ENCODE measurements at regions not wholly inside any gene's neighbourhood (a gene's known extent, or its start where the extent isn't known, plus 50 kb on each side); places are given as distances from the start of the nearest gene placed in this dataset.

GRCh38 chr6:196543-196942, 95.7 kb upstream of the DUSP22 start:
- Histone ChIP-seq H3K36me3 (ENCODE audit: control insufficient read depth, insufficient read depth, low read length) (no peaks in the 10 kb centered on the region), H3K9ac (ENCODE audit: low read length) (no peak overlapping the region), H3K27ac (ENCODE audit: low read depth, low read length) (peak overlapping the region; percentile 12), H3K4me1 (ENCODE audit: control insufficient read depth, insufficient read depth, low read length) (peaks cover 9% of the 10 kb centered on the region), H3K27me3 (ENCODE audit: control insufficient read depth, insufficient read depth, low read length) (no peaks in the 10 kb centered on the region), H3K4me3 (ENCODE audit: low read length) (no peak overlapping the region)

GRCh38 chr6:203661-204060, 88.6 kb upstream of the DUSP22 start:
- Histone ChIP-seq H3K27ac (ENCODE audit: low read depth, low read length) (no peak overlapping the region), H3K4me1 (ENCODE audit: control insufficient read depth, insufficient read depth, low read length) (no peaks in the 10 kb centered on the region), H3K36me3 (ENCODE audit: control insufficient read depth, insufficient read depth, low read length) (no peaks in the 10 kb centered on the region), H3K27me3 (ENCODE audit: control insufficient read depth, insufficient read depth, low read length) (no peaks in the 10 kb centered on the region), H3K4me3 (ENCODE audit: low read length) (no peak overlapping the region), H3K9ac (ENCODE audit: low read length) (no peak overlapping the region)

- no peak overlapping the region for H3K9ac ChIP-seq (ENCODE audit: low read length)
- no peaks in the 10 kb centered on the region for H3K4me1 ChIP-seq (ENCODE audit: control insufficient read depth, insufficient read depth, low read length)
- H3K27ac ChIP-seq (ENCODE audit: low read depth, low read length): no peak overlapping the region
- H3K27me3 ChIP-seq (ENCODE audit: control insufficient read depth, insufficient read depth, low read length): no peaks in the 10 kb centered on the region
- H3K4me3 ChIP-seq (ENCODE audit: low read length): no peak overlapping the region
- no peaks in the 10 kb centered on the region for H3K36me3 ChIP-seq (ENCODE audit: control insufficient read depth, insufficient read depth, low read length)
Measured at GRCh38 chr6:206264-206663, 86.0 kb upstream of the DUSP22 start.

- Histone ChIP-seq H3K4me3 (ENCODE audit: low read length) (no peak overlapping the region), H3K36me3 (ENCODE audit: control insufficient read depth, insufficient read depth, low read length) (no peaks in the 10 kb centered on the region), H3K4me1 (ENCODE audit: control insufficient read depth, insufficient read depth, low read length) (no peaks in the 10 kb centered on the region)
Measured at GRCh38 chr6:208364-208763, 83.9 kb upstream of the DUSP22 start.

GRCh38 chr6:208938-209337, 83.3 kb upstream of the DUSP22 start:
- Histone ChIP-seq H3K4me3 (ENCODE audit: low read length) (no peak overlapping the region), H3K4me1 (ENCODE audit: control insufficient read depth, insufficient read depth, low read length) (no peaks in the 10 kb centered on the region), H3K9ac (ENCODE audit: low read length) (no peak overlapping the region), H3K27me3 (ENCODE audit: control insufficient read depth, insufficient read depth, low read length) (no peaks in the 10 kb centered on the region), H3K27ac (ENCODE audit: low read depth, low read length) (no peak overlapping the region), H3K36me3 (ENCODE audit: control insufficient read depth, insufficient read depth, low read length) (no peaks in the 10 kb centered on the region)

More at GRCh38 chr6:208364-208763, 83.9 kb upstream of the DUSP22 start:
- Histone ChIP-seq H3K9ac (ENCODE audit: low read length) (no peak overlapping the region), H3K27ac (ENCODE audit: low read depth, low read length) (no peak overlapping the region), H3K27me3 (ENCODE audit: control insufficient read depth, insufficient read depth, low read length) (no peaks in the 10 kb centered on the region)

- Histone ChIP-seq H3K9ac (ENCODE audit: low read length) (no peak overlapping the region), H3K27me3 (ENCODE audit: control insufficient read depth, insufficient read depth, low read length) (no peaks in the 10 kb centered on the region), H3K36me3 (ENCODE audit: control insufficient read depth, insufficient read depth, low read length) (no peaks in the 10 kb centered on the region), H3K4me3 (ENCODE audit: low read length) (no peak overlapping the region), H3K27ac (ENCODE audit: low read depth, low read length) (no peak overlapping the region), H3K4me1 (ENCODE audit: control insufficient read depth, insufficient read depth, low read length) (no peaks in the 10 kb centered on the region)
Measured at GRCh38 chr6:209432-210103, 82.7 kb upstream of the DUSP22 start.

- Histone ChIP-seq H3K9ac (ENCODE audit: low read length) (no peak overlapping the region), H3K36me3 (ENCODE audit: control insufficient read depth, insufficient read depth, low read length) (no peaks in the 10 kb centered on the region), H3K4me3 (ENCODE audit: low read length) (no peak overlapping the region), H3K27me3 (ENCODE audit: control insufficient read depth, insufficient read depth, low read length) (no peaks in the 10 kb centered on the region), H3K4me1 (ENCODE audit: control insufficient read depth, insufficient read depth, low read length) (no peaks in the 10 kb centered on the region), H3K27ac (ENCODE audit: low read depth, low read length) (no peak overlapping the region)
Measured at GRCh38 chr6:210104-210456, 82.2 kb upstream of the DUSP22 start.

- no peaks in the 10 kb centered on the region for H3K36me3 ChIP-seq (ENCODE audit: control insufficient read depth, insufficient read depth, low read length)
- H3K27ac ChIP-seq (ENCODE audit: low read depth, low read length): no peak overlapping the region
- no peak overlapping the region for H3K9ac ChIP-seq (ENCODE audit: low read length)
- H3K4me1 ChIP-seq (ENCODE audit: control insufficient read depth, insufficient read depth, low read length): no peaks in the 10 kb centered on the region
- no peaks in the 10 kb centered on the region for H3K27me3 ChIP-seq (ENCODE audit: control insufficient read depth, insufficient read depth, low read length)
- H3K4me3 ChIP-seq (ENCODE audit: low read length): no peak overlapping the region
Measured at GRCh38 chr6:210778-211374, 81.4 kb upstream of the DUSP22 start.

- Histone ChIP-seq H3K27ac (ENCODE audit: low read depth, low read length) (no peak overlapping the region), H3K36me3 (ENCODE audit: control insufficient read depth, insufficient read depth, low read length) (no peaks in the 10 kb centered on the region), H3K27me3 (ENCODE audit: control insufficient read depth, insufficient read depth, low read length) (no peaks in the 10 kb centered on the region), H3K4me3 (ENCODE audit: low read length) (no peak overlapping the region), H3K4me1 (ENCODE audit: control insufficient read depth, insufficient read depth, low read length) (no peaks in the 10 kb centered on the region), H3K9ac (ENCODE audit: low read length) (no peak overlapping the region)
Measured at GRCh38 chr6:211871-212497, 80.3 kb upstream of the DUSP22 start.

- H3K36me3 ChIP-seq (ENCODE audit: control insufficient read depth, insufficient read depth, low read length): no peaks in the 10 kb centered on the region
- no peaks in the 10 kb centered on the region for H3K4me1 ChIP-seq (ENCODE audit: control insufficient read depth, insufficient read depth, low read length)
- H3K27me3 ChIP-seq (ENCODE audit: control insufficient read depth, insufficient read depth, low read length): no peaks in the 10 kb centered on the region
- no peak overlapping the region for H3K4me3 ChIP-seq (ENCODE audit: low read length)
- no peak overlapping the region for H3K9ac ChIP-seq (ENCODE audit: low read length)
- H3K27ac ChIP-seq (ENCODE audit: low read depth, low read length): no peak overlapping the region
Measured at GRCh38 chr6:213284-213683, 79.0 kb upstream of the DUSP22 start.

GRCh38 chr6:214428-214827, 77.9 kb upstream of the DUSP22 start:
- H3K36me3 ChIP-seq (ENCODE audit: control insufficient read depth, insufficient read depth, low read length): no peaks in the 10 kb centered on the region
- no peaks in the 10 kb centered on the region for H3K27me3 ChIP-seq (ENCODE audit: control insufficient read depth, insufficient read depth, low read length)
- no peak overlapping the region for H3K9ac ChIP-seq (ENCODE audit: low read length)
- no peak overlapping the region for H3K4me3 ChIP-seq (ENCODE audit: low read length)
- no peaks in the 10 kb centered on the region for H3K4me1 ChIP-seq (ENCODE audit: control insufficient read depth, insufficient read depth, low read length)
- no peak overlapping the region for H3K27ac ChIP-seq (ENCODE audit: low read depth, low read length)

GRCh38 chr6:215335-216034, 76.8 kb upstream of the DUSP22 start:
- Histone ChIP-seq H3K27me3 (ENCODE audit: control insufficient read depth, insufficient read depth, low read length) (no peaks in the 10 kb centered on the region), H3K36me3 (ENCODE audit: control insufficient read depth, insufficient read depth, low read length) (no peaks in the 10 kb centered on the region), H3K4me3 (ENCODE audit: low read length) (no peak overlapping the region), H3K4me1 (ENCODE audit: control insufficient read depth, insufficient read depth, low read length) (no peaks in the 10 kb centered on the region), H3K9ac (ENCODE audit: low read length) (no peak overlapping the region), H3K27ac (ENCODE audit: low read depth, low read length) (no peak overlapping the region)

Measured in rectal smooth muscle tissue (tissue), 1 donor.